HEK293 (cell line): ENCODE measurements at regions not wholly inside any gene's neighbourhood (a gene's known extent, or its start where the extent isn't known, plus 50 kb on each side); places are given as distances from the start of the nearest gene placed in this dataset.

Experiments
- CTCF ChIA-PET: fragments of 350-600 bp; formaldehyde crosslinking; extraction: SDS; loops from one replicate; lab custom pipeline; 2021; ENCODE audit warnings: antibody characterized with exemption; lab: Yijun Ruan, JAX
- POLR2A ChIA-PET: fragments of 300-600 bp; formaldehyde crosslinking; extraction: SDS; loops from one replicate; lab custom pipeline; 2020; ENCODE audit warnings: antibody characterized with exemption, inconsistent platforms; lab: Yijun Ruan, JAX
- H3K27ac ChIP-seq: fragments of 200-500 bp; sonication (Bioruptor generic); 2 replicates; pipeline ENCODE4 v1.5.1; 2014; ENCODE audit warnings: low read depth, low read length, control low read depth, inconsistent platforms; ENCODE audit errors: extremely low read depth
- H3K36me3 ChIP-seq, 2 experiments: fragments of 200-500 bp in 1 of 2; sonication (Bioruptor generic) in 1 of 2; 1 replicate in 1 of 2; 2 replicates in 1 of 2; pipeline ENCODE4 v1.5.1; 2014 to 2017; ENCODE audit warnings: inconsistent platforms in 2 of 2, low read length in 2 of 2; ENCODE audit not compliant: control insufficient read depth in 2 of 2, insufficient read depth in 1 of 2
- H3K4me1 ChIP-seq: fragments of 200-500 bp; sonication (Bioruptor generic); 2 replicates; pipeline ENCODE4 v1.5.1; 2014; ENCODE audit warnings: mild to moderate bottlenecking, low read length, inconsistent platforms; ENCODE audit not compliant: control insufficient read depth, insufficient read depth
- H3K4me3 ChIP-seq: 2 replicates; pipeline ENCODE4 v1.5.1; 2011; ENCODE audit warnings: low read depth, mild to moderate bottlenecking, control low read depth, low read length, moderate library complexity
- H3K9me3 ChIP-seq: fragments of 200-500 bp; sonication (Bioruptor generic); 2 replicates; pipeline ENCODE4 v1.5.1; 2014; ENCODE audit warnings: low read depth, low read length, inconsistent platforms; ENCODE audit not compliant: control insufficient read depth, insufficient read depth
- EGR2 ChIP-seq: fragments of 450-650 bp; formaldehyde crosslinking; IDR thresholded peaks from 2 replicates; pipeline ENCODE4 v1.5.1; 2016; ENCODE audit warnings: low read depth, missing biosample characterization, missing genetic modification characterization
- GLIS1 ChIP-seq: fragments of 450-650 bp; formaldehyde crosslinking; IDR thresholded peaks from 2 replicates; pipeline ENCODE4 v1.5.1; 2016; ENCODE audit warnings: missing biosample characterization, missing genetic modification characterization
- HIC1 ChIP-seq: fragments of 450-650 bp; formaldehyde crosslinking; IDR thresholded peaks from 2 replicates; pipeline ENCODE4 v1.5.1; 2016; ENCODE audit warnings: missing biosample characterization, missing genetic modification characterization
- HOXD13 ChIP-seq: sonication (generic); formaldehyde crosslinking; IDR thresholded peaks from 2 replicates; pipeline ENCODE4 v1.8.0; 2022; ENCODE audit warnings: missing genetic modification reagents, borderline replicate concordance
- MZF1 ChIP-seq: fragments of 450-650 bp; formaldehyde crosslinking; IDR thresholded peaks from 2 replicates; pipeline ENCODE4 v1.5.1; 2017; ENCODE audit warnings: missing biosample characterization, missing genetic modification characterization, borderline replicate concordance
- OVOL3 ChIP-seq: fragments of 450-650 bp; formaldehyde crosslinking; IDR thresholded peaks from 2 replicates; pipeline ENCODE4 v1.5.1; 2016; ENCODE audit warnings: missing biosample characterization, missing genetic modification characterization
- SP3 ChIP-seq: fragments of 450-650 bp; formaldehyde crosslinking; IDR thresholded peaks from 2 replicates; pipeline ENCODE4 v1.5.1; 2016; ENCODE audit warnings: missing biosample characterization, missing genetic modification characterization
- ZNF16 ChIP-seq: fragments of 450-650 bp; formaldehyde crosslinking; IDR thresholded peaks from 2 replicates; pipeline ENCODE4 v1.5.1; 2016; ENCODE audit warnings: low read depth, missing biosample characterization, missing genetic modification characterization
- ZNF174 ChIP-seq: fragments of 450-650 bp; formaldehyde crosslinking; IDR thresholded peaks from 2 replicates; pipeline ENCODE4 v1.5.0; 2017; ENCODE audit warnings: missing biosample characterization, mild to moderate bottlenecking, missing genetic modification characterization
- ZNF23 ChIP-seq: fragments of 450-650 bp; formaldehyde crosslinking; IDR thresholded peaks from 2 replicates; pipeline ENCODE4 v1.5.1; 2016; ENCODE audit warnings: missing biosample characterization, missing genetic modification characterization, borderline replicate concordance
- ZNF266 ChIP-seq: fragments of 450-650 bp; formaldehyde crosslinking; IDR thresholded peaks from 2 replicates; pipeline ENCODE4 v1.5.1; 2016; ENCODE audit warnings: missing biosample characterization, missing genetic modification characterization, low read depth
- ZNF292 ChIP-seq: fragments of 450-650 bp; formaldehyde crosslinking; IDR thresholded peaks from 2 replicates; pipeline ENCODE4 v1.5.1; 2016; ENCODE audit warnings: low read depth, missing biosample characterization, missing genetic modification characterization, borderline replicate concordance
- ZNF335 ChIP-seq: fragments of 450-650 bp; formaldehyde crosslinking; conservative IDR thresholded peaks from 2 replicates; pipeline ENCODE4 v1.5.1; 2016; ENCODE audit warnings: missing biosample characterization, missing genetic modification characterization
- ZNF416 ChIP-seq: fragments of 450-650 bp; formaldehyde crosslinking; IDR thresholded peaks from 2 replicates; pipeline ENCODE4 v1.5.1; 2016; ENCODE audit warnings: missing biosample characterization, missing genetic modification characterization
- ZNF529 ChIP-seq: fragments of 450-650 bp; formaldehyde crosslinking; IDR thresholded peaks from 2 replicates; pipeline ENCODE4 v1.5.1; 2017; ENCODE audit warnings: missing genetic modification characterization, missing biosample characterization; ENCODE audit not compliant: insufficient replicate concordance
- ZNF791 ChIP-seq: fragments of 450-650 bp; formaldehyde crosslinking; IDR thresholded peaks from 2 replicates; pipeline ENCODE4 v1.5.1; 2016; ENCODE audit warnings: missing biosample characterization, missing genetic modification characterization
- ZNF792 ChIP-seq: fragments of 450-650 bp; formaldehyde crosslinking; IDR thresholded peaks from 2 replicates; pipeline ENCODE4 v1.5.1; 2016; ENCODE audit warnings: missing biosample characterization, missing genetic modification characterization
- ZSCAN23 ChIP-seq: fragments of 450-650 bp; formaldehyde crosslinking; IDR thresholded peaks from 2 replicates; pipeline ENCODE4 v1.5.1; 2016; ENCODE audit warnings: missing biosample characterization, missing genetic modification characterization
- TF ChIP-seq, protein P1 (sequence below): fragments of 450-650 bp; formaldehyde crosslinking; IDR thresholded peaks from 2 replicates; pipeline ENCODE4 v1.5.1; 2016; ENCODE audit warnings: missing biosample characterization, missing genetic modification characterization
- TF ChIP-seq, protein P2 (sequence below): fragments of 450-650 bp; formaldehyde crosslinking; IDR thresholded peaks from 2 replicates; pipeline ENCODE4 v1.5.1; 2016; ENCODE audit warnings: missing biosample characterization, missing genetic modification characterization, borderline replicate concordance
- TF ChIP-seq, protein P3 (sequence below): fragments of 450-650 bp; formaldehyde crosslinking; IDR thresholded peaks from 2 replicates; pipeline ENCODE4 v1.5.1; 2016; ENCODE audit warnings: missing biosample characterization, missing genetic modification characterization, low read depth
- TF ChIP-seq, protein P4 (sequence below): fragments of 450-650 bp; formaldehyde crosslinking; IDR thresholded peaks from 2 replicates; pipeline ENCODE4 v1.5.1; 2016; ENCODE audit warnings: missing biosample characterization, missing genetic modification characterization

- TF ChIP-seq, protein P1, sequence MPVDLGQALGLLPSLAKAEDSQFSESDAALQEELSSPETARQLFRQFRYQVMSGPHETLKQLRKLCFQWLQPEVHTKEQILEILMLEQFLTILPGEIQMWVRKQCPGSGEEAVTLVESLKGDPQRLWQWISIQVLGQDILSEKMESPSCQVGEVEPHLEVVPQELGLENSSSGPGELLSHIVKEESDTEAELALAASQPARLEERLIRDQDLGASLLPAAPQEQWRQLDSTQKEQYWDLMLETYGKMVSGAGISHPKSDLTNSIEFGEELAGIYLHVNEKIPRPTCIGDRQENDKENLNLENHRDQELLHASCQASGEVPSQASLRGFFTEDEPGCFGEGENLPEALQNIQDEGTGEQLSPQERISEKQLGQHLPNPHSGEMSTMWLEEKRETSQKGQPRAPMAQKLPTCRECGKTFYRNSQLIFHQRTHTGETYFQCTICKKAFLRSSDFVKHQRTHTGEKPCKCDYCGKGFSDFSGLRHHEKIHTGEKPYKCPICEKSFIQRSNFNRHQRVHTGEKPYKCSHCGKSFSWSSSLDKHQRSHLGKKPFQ (tag by site-specific recombination), result peak; percentile 89
- TF ChIP-seq ZNF292 (no peak), GLIS1 (tag by site-specific recombination) (no peak), EGR2 (tag by site-specific recombination) (no peak)
- TF ChIP-seq, protein P2, sequence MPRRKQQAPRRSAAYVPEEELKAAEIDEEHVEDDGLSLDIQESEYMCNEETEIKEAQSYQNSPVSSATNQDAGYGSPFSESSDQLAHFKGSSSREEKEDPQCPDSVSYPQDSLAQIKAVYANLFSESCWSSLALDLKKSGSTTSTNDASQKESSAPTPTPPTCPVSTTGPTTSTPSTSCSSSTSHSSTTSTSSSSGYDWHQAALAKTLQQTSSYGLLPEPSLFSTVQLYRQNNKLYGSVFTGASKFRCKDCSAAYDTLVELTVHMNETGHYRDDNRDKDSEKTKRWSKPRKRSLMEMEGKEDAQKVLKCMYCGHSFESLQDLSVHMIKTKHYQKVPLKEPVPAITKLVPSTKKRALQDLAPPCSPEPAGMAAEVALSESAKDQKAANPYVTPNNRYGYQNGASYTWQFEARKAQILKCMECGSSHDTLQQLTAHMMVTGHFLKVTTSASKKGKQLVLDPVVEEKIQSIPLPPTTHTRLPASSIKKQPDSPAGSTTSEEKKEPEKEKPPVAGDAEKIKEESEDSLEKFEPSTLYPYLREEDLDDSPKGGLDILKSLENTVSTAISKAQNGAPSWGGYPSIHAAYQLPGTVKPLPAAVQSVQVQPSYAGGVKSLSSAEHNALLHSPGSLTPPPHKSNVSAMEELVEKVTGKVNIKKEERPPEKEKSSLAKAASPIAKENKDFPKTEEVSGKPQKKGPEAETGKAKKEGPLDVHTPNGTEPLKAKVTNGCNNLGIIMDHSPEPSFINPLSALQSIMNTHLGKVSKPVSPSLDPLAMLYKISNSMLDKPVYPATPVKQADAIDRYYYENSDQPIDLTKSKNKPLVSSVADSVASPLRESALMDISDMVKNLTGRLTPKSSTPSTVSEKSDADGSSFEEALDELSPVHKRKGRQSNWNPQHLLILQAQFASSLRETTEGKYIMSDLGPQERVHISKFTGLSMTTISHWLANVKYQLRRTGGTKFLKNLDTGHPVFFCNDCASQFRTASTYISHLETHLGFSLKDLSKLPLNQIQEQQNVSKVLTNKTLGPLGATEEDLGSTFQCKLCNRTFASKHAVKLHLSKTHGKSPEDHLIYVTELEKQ (tag by site-specific recombination), result peak; percentile 39; the same call in 1 of the 2 replicates
These were observed 86.5 kb upstream of the PPARA start (continued) for GRCh38 chr22:46063846-46064227.

GRCh38 chr22:46064228-46064965, 85.9 kb upstream of the PPARA start:
- Histone ChIP-seq H3K9me3 (no peaks in the 10 kb centered on the region), H3K4me1 (peaks cover 17% of the 10 kb centered on the region), H3K36me3 (no peaks in the 10 kb centered on the region), H3K4me3 (no peak overlapping the region), H3K27ac (peak overlapping the region; percentile 20; the same call in 1 of the 2 replicates)
- ChIA-PET CTCF (interaction anchor here (0.8 to 5.7 kb wide), 4 partner anchors 10 to 146 kb away, joined by 3 to 33 read pairs (median 4); no protein-coding TSS in a partner anchor), POLR2A (no interaction called here)
- TF ChIP-seq ZNF791 (tag by site-specific recombination) (no peak), ZNF416 (no peak), HIC1 (tag by site-specific recombination) (peak; percentile 81), HOXD13 (no peak), ZNF792 (no peak), ZNF174 (tag by site-specific recombination) (no peak), ZNF16 (tag by site-specific recombination) (no peak), ZSCAN23 (no peak), ZNF23 (tag by site-specific recombination) (no peak), ZNF335 (tag by site-specific recombination) (peak; percentile 81), SP3 (tag by site-specific recombination) (no peak), OVOL3 (tag by site-specific recombination) (no peak), ZNF266 (no peak), MZF1 (tag by site-specific recombination) (peak; percentile 56; the same call in 1 of the 2 replicates), ZNF529 (tag by site-specific recombination) (no peak)
- TF ChIP-seq, protein P3, sequence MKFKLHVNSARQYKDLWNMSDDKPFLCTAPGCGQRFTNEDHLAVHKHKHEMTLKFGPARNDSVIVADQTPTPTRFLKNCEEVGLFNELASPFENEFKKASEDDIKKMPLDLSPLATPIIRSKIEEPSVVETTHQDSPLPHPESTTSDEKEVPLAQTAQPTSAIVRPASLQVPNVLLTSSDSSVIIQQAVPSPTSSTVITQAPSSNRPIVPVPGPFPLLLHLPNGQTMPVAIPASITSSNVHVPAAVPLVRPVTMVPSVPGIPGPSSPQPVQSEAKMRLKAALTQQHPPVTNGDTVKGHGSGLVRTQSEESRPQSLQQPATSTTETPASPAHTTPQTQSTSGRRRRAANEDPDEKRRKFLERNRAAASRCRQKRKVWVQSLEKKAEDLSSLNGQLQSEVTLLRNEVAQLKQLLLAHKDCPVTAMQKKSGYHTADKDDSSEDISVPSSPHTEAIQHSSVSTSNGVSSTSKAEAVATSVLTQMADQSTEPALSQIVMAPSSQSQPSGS, result no peak
- TF ChIP-seq, protein P4, sequence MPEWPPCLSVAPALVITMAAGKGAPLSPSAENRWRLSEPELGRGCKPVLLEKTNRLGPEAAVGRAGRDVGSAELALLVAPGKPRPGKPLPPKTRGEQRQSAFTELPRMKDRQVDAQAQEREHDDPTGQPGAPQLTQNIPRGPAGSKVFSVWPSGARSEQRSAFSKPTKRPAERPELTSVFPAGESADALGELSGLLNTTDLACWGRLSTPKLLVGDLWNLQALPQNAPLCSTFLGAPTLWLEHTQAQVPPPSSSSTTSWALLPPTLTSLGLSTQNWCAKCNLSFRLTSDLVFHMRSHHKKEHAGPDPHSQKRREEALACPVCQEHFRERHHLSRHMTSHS (tag by site-specific recombination), result no peak
- TF ChIP-seq, protein P2 (tag by site-specific recombination), result no peak
